Ishikawa (cell line): ENCODE measurements at regions not wholly inside any gene's neighbourhood (a gene's known extent, or its start where the extent isn't known, plus 50 kb on each side); places are given as distances from the start of the nearest gene placed in this dataset.

ENCODE experiments used
- CEBPB ChIP-seq: IDR thresholded peaks from 2 replicates; pipeline ENCODE4 v1.6.1; 2012
- CREB1 ChIP-seq: IDR thresholded peaks from 2 replicates; pipeline ENCODE4 v1.6.1; 2012; ENCODE audit warnings: low read depth
- MAX ChIP-seq: IDR thresholded peaks from 2 replicates; pipeline ENCODE4 v1.6.1; 2012
- RAD21 ChIP-seq: IDR thresholded peaks from 2 replicates; pipeline ENCODE4 v1.6.1; 2012; ENCODE audit warnings: low read depth

- no peak for TF ChIP-seq MAX
- TF ChIP-seq RAD21: no peak
- no peak for TF ChIP-seq CEBPB
- TF ChIP-seq CREB1: no peak
Measured at GRCh38 chr6:77021778-77022177, 441.5 kb downstream of the HTR1B start.
